Peyer's patch (tissue), 4 donors: ENCODE measurements at regions not wholly inside any gene's neighbourhood (a gene's known extent, or its start where the extent isn't known, plus 50 kb on each side); places are given as distances from the start of the nearest gene placed in this dataset.

Experiments
- POLR2A ChIP-seq, 2 donors: fragments of 450-650 bp; IDR thresholded peaks; one replicate each; pipeline ENCODE4 v1.5.1; 2017; ENCODE audit warnings: antibody characterized with exemption in 2 of 2, mild to moderate bottlenecking in 2 of 2, moderate library complexity in 2 of 2
- TF ChIP-seq, protein P1 (sequence below), 6 experiments: fragments of 450-650 bp in 4 of 6; fragments of 200-600 bp in 2 of 6; sonication (generic) in 1 of 6; IDR thresholded peaks; one replicate each; pipeline ENCODE4 v1.5.1; 2017 to 2019; ENCODE audit warnings: antibody characterized with exemption in 6 of 6, mild to moderate bottlenecking in 3 of 6, moderate library complexity in 1 of 6

DNA sequence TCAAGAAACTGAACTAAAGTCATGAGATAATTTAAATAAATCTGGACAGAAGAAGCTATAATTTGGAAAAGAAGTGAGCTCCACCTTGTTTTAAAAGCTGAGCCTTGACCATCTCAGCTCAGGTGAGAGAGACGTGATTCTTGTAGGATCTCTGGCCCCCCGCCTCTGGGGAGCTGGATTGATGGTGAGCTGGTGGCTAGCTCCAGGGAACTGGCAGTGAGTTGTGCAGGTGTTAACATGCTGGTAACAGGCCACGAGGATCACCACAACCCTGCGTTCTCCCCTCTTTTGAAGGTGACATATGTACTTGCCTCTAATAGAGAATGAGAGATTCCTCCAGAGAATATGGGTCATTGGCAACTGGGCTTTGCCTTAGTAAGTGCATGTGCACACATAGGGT is 485.1 kb downstream of the IRS2 start:
- no peak for TF ChIP-seq POLR2A (IDR thresholded peaks at IDR 0.05)
- TF ChIP-seq, protein P1, sequence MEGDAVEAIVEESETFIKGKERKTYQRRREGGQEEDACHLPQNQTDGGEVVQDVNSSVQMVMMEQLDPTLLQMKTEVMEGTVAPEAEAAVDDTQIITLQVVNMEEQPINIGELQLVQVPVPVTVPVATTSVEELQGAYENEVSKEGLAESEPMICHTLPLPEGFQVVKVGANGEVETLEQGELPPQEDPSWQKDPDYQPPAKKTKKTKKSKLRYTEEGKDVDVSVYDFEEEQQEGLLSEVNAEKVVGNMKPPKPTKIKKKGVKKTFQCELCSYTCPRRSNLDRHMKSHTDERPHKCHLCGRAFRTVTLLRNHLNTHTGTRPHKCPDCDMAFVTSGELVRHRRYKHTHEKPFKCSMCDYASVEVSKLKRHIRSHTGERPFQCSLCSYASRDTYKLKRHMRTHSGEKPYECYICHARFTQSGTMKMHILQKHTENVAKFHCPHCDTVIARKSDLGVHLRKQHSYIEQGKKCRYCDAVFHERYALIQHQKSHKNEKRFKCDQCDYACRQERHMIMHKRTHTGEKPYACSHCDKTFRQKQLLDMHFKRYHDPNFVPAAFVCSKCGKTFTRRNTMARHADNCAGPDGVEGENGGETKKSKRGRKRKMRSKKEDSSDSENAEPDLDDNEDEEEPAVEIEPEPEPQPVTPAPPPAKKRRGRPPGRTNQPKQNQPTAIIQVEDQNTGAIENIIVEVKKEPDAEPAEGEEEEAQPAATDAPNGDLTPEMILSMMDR (IDR thresholded peaks at IDR 0.05), result no peak
